HL-60/S4 (cell line): ENCODE measurements at regions not wholly inside any gene's neighbourhood (a gene's known extent, or its start where the extent isn't known, plus 50 kb on each side); places are given as distances from the start of the nearest gene placed in this dataset.
"Not testable (repeated sequence)": the region's sequence is repeated elsewhere in the genome, so short reads cannot be mapped to it uniquely, and the experiment has no call there.

Source experiments
- in situ Hi-C: fragments of 300-500 bp; cut with MboI; formaldehyde crosslinking; loops from 2 replicates; pipeline ENCODE4 v1.14.3; 2022; ENCODE audit warnings: low sequenced_read_pairs

DNA sequence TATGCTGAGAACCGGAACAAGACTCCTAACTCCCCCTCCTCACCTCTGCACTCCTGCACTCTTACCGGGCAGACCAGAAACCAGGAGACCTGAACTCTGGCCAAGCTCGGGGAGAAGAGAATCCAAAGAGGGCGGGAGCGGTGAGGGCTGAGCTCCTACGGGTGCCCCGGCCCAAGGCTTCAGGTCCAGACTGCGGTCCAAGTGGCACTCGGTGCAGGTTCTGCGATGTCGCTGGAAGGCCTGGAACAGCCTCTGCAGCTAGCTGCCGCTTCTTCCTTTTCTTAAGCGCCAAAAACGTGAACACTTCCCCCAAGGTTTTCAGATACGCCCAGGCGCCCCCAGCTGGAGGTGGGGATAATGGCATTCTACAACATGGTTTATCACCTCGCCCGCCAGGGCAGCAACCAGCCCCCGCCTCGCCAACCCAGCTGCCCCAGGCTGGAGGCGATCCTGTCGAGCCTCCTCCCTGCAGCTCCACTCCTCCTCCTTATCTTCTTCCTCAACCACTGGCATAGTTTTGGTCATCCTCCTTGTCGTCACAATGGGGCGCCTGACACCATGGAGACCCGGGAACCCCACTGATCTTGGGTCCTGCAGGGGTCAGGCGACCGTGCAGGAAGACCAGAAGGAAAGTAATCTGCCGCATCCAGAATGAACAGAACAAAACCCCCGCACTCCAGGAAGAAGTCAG, 1735.9 kb downstream of the TP53TG3F start:
- in situ Hi-C loops = loop anchor here (25.0 kb wide), 2 partner anchors 92 to 192 kb away; no protein-coding TSS in a partner anchor

DNA sequence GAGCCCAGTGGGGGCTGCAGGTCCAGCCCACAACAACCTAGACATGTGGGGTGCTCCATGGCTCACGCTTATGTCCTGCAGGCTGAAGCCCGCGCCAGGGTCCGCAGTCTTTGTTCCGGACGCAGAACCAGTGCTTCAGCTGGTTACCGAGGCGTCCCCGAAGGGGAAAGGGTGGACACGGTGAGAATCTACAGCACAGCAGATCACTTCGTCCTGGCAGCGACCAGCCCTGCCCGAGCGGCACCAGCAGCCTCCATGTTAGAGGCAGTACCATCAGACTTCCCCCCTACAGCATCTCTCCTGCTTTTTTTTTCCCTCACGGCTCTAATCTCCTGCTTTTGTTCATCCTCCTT, 1736.4 kb downstream of the TP53TG3F start:
- in situ Hi-C loops = loop anchor here (25.0 kb wide), 2 partner anchors 91 to 191 kb away; no protein-coding TSS in a partner anchor

DNA sequence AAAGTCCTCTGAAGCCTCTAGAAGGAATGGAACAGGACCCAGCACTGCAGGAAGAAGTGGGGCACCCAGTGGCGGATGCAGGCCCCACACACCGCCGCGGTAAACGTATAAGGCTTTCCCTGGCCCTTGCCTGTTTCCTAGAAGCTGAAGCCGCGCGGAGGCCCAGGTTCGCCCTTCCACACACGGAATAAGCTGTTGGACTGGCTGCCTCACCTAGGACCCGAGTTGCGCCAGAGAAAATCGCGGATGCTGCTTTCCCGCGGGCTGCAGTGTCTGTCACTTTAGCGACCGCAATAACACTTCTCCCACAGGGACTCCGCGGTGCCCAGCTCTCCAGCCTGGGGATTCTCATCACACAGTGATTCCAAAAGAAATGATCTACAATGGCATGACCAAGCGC, 1736.9 kb downstream of the TP53TG3F start:
- in situ Hi-C loops = loop anchor here (25.0 kb wide), 2 partner anchors 91 to 191 kb away; no protein-coding TSS in a partner anchor

DNA sequence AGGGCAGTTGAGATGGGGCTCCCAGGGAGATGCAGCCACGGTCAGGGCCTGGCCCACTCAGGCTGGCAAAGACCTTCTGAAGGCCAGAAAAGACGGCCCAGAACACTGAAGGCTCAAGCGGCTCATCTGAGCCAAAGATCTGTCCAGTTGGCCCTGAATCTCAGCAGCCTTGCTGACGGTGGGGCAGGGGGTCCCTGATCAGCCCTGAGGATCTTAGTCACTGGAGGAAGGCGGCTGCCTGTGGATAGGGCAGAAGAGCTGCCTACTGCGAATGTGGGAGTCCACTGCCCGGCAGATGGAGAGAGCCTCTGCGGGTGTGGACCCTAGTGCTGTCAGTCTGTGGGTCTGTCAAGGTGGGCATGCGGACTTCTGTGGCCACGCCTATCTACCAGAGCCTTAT, 1738.2 kb downstream of the TP53TG3F start:
- in situ Hi-C loops = loop anchor here (25.0 kb wide), 2 partner anchors 90 to 190 kb away; no protein-coding TSS in a partner anchor

GRCh38 chr16:35198223-35199199, 1739.1 kb downstream of the TP53TG3F start:
- in situ Hi-C loops = loop anchor here (25.0 kb wide), 2 partner anchors 89 to 189 kb away; no protein-coding TSS in a partner anchor

DNA sequence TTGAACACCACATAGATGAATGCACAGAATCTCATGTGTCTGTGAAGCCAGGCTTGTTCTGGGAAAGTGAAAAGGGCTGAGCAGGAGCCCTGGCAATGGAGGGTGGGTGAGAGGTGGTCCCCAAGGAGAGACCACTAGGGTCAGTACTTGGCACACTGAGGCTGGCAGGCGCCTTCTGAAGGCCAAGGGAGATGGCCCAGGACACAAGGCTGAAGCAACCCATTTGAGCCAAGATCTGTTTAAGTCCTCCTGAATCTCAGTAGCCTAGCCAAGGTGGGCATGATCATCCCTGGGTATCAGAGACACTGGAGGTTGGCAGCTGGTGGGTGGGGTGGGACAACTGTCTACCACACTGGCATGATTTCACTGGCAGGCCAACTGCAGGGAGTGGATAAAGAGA, 1741.2 kb downstream of the TP53TG3F start:
- in situ Hi-C loops = no loop called here

GRCh38 chr16:35201151-35201550, 1741.7 kb downstream of the TP53TG3F start:
- in situ Hi-C loops = no loop called here

GRCh38 chr16:35203636-35204035, 1744.2 kb downstream of the TP53TG3F start:
- in situ Hi-C loops = no loop called here

DNA sequence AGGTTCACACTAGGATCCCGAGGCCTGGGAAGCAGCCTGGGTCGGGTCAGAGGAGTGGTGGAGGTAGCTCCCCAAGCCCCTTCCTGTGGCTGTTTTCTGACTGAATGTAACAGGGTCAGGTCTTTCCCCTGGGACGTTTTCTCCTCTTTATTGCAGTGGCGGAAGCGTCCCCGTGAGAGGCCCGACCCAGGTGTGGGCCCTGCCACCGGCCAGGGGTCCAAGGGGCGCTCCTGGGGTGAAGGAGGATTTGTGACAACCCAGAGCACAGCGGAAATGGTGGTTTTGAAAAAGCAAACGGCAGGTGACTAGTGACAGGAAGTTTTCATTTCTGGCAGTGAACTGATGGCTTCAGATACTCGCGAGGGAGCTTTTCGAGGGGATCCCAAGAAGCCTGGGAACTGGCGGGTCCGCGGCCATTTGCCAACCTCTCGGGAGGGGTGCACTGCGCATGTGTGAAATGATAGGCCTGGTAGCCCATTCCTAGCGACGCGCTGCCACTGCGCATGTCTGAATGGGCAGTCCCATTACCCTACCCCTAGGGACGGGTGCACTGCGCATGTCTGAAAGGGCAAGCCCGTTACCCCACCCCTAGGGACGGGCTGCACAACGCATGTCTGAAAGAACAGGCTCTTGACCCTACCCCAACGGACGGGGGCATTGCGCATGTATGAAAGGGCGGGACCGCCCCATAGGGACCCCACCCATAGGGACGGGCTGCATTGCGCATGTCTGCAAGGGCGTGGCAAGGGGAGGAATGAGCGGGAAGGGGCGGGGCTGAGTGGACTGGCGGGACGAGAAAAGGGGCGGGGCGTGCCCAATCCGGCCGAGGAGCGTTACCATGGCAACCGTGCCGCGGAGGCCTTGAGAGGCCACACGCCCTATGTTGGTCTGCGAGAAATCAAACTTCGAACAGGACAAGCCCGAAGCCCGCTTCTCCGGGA, 1747.9 kb downstream of the TP53TG3F start:
- in situ Hi-C loops = no loop called here

DNA sequence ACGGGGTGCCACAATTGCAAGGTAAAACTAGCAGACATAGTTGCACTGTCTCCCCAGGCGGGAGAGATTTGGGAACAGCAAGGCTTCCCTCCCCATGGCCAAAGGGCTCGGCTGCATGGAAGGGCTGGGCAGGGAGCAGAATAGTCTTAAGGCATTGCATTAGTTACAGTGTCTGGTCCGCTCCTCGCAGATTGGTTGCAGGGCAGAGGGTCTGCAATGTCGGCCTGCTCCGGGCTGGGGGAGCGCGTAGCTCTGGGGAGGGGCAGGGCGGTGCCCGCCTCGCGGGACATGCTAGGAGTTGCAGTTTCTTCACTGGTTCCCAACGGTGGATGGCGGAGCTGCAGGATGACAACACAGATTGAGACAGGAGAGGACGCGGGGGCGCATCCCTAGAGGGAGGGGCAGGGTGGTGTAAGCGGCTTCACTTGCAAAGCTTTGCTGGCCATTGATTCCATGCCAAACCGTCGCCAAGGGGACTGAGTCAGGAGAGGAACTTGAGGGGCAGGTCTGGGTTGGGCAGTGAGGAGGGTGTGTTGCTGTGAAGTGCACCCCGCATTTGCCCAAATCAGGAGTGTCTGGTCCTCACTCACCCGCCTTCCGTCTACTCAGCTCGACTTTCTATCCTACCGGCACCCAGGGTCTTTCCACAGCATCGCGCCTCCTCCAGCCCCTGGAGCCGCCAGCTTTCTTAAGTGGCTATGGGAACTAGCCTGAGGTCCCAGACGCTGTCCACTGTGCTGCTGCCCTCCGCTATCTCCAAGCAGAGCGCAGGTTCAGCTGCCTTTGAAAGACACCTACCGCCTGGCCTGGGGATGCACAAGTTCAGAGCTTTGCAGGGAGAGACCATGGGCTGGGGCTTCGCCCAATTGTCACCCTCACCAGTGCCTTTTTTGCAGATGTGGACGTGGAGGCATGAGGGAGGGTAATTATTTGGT, 1748.9 kb downstream of the TP53TG3F start:
- in situ Hi-C loops = no loop called here

- in situ Hi-C loops = no loop called here
Observed at GRCh38 chr16:35210681-35211433, 1751.4 kb downstream of the TP53TG3F start.

- in situ Hi-C loops = no loop called here
Observed at GRCh38 chr16:35214840-35215239, 1755.4 kb downstream of the TP53TG3F start.

DNA sequence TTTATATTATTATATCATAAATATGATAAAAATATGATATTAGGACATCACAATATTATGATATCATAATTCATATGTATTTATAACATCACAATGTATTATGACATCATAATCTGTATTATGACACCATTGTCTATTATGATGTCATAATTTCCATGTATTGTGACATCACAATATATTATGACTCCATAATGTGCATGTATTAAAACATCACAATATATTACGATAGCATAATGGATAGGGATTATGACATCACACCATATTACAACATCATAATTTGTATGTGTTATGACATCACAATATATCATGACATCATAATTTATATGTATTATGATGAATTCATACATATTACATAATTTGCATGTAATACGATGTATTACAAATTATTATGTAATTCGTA, 1755.9 kb downstream of the TP53TG3F start:
- in situ Hi-C loops = no loop called here

DNA sequence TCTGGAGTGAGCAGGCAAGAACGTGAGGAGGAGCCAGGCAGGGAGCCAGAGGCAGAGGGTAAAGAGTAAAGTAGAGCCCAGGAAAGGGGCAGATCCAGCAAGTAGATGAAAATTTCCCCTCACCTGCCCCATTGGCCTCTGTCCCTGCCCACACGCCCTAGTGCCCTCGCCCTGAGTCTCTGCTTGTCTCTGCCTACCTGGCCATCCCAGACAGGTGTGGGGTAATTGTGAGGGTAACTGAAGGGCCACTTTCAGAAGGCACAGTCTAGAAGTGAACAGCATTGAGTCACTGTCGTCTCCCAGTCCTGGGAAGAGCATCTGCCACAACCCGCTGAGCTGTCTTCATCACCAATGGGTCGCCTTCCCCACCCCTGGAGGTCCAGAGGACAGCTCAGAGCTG, 1756.8 kb downstream of the TP53TG3F start:
- in situ Hi-C loops = not testable (repeated sequence)

GRCh38 chr16:35221482-35222185, 1762.2 kb downstream of the TP53TG3F start:
- in situ Hi-C loops = no loop called here

DNA sequence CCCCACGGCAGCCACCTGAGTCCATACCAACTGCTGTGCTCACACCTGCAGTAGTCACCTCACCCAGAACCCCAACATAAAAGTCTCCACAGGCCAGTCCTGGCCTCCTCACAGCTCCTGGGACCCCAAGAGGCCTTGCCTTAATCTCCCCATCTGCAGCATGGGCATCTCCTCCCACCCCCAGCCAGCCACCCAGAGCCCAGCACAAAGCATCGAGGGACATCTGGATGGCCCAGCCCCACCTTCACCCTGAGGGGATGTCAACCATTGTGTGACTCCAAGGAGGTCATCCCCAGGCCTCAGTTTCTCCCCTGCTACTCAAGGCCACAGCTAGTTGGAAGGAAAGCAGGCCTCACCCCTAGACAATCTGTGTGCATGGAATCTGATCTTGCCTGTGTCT, 1775.3 kb downstream of the TP53TG3F start:
- in situ Hi-C loops = no loop called here

DNA sequence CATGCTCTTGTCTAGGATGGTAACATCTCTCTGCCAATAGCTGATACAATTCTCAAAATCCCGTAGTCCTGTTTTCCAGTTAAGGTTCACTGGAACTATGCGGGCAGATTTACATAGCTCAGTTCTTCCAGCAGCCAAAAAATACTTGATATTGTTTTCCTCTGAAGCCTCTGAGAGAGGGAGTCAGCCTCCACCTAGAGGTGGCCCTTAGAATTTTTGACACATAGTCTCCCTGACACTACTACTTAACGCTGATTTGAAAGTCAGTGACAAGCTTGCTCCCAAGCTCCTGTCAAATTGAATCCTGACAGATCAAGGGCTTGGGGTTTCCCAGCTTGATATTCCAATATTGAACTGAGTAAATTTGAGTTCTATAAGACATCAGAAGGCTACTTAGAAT, 1780.1 kb downstream of the TP53TG3F start:
- in situ Hi-C loops = no loop called here

- in situ Hi-C loops = no loop called here
Observed at GRCh38 chr16:35249051-35249450, 1789.6 kb downstream of the TP53TG3F start.
